AG04450 (cell line): ENCODE measurements at regions not wholly inside any gene's neighbourhood (a gene's known extent, or its start where the extent isn't known, plus 50 kb on each side); places are given as distances from the start of the nearest gene placed in this dataset.

ENCODE experiments used
- CTCF ChIA-PET: fragments of 300-600, 350-600 bp; formaldehyde crosslinking; extraction: SDS; loops from one replicate; lab custom pipeline; 2022; ENCODE audit warnings: antibody characterized with exemption, inconsistent platforms; lab: Charles Lee
- POLR2A ChIA-PET: fragments of 350-600 bp; formaldehyde crosslinking; extraction: SDS; loops from one replicate; lab custom pipeline; 2021; ENCODE audit warnings: antibody characterized with exemption, inconsistent platforms; lab: Yijun Ruan, JAX
- DNase-seq: peaks from one replicate; pipeline ENCODE4 v3.0.0-alpha.2; 2011; ENCODE audit warnings: low read depth, low spot score
- H3K27ac ChIP-seq: one replicate; pipeline ENCODE4 v1.5.1; 2012; ENCODE audit warnings: low read depth, low read length, control low read depth
- H3K27me3 ChIP-seq: one replicate; pipeline ENCODE4 v1.6.0; 2012; ENCODE audit warnings: low read length; ENCODE audit not compliant: control insufficient read depth, insufficient read depth
- H3K4me3 ChIP-seq: 2 replicates; pipeline ENCODE4 v1.5.1; 2011; ENCODE audit warnings: mild to moderate bottlenecking, low read depth, low read length, control low read depth
- H3K9me3 ChIP-seq: 2 replicates; pipeline ENCODE4 v1.5.1; 2012; ENCODE audit warnings: low read length; ENCODE audit not compliant: control insufficient read depth, insufficient read depth
- TF ChIP-seq, protein P1 (sequence below): IDR thresholded peaks from 2 replicates; pipeline ENCODE4 v1.5.1; 2011; ENCODE audit warnings: low read depth, low read length, control low read depth, inconsistent platforms

DNA sequence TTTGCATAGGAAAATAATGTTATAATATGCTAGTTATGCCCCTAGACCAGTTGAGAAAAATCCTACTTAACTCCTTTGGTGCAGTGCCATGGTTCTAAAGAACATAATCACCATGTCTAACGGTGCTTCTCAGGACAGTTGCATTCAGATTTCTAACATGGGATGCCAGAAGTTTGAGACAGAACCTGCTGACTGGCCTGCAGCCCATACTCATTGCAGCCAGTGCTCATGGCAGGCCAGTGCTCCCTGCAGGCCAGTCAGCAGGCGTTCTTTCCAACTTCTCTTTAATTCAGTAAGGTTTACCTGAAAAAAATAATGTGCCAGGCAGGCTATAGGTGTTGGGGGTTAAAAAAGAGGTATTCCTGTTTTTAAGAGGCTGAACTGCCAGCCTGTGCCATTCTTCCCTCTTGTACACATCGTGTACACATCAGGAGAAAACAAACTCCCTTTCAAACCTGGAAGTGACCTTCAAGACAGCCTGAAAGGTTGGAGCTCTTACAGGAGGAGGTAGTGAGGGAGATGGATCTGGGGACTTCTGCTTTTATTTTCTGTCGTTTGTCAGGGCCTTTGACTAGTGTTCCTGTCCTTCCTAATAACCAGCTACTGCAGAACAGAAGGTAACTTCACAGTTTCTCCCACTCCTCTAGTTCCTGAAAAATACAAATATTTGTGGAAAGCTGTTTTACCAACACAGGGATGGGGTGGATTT is 146.0 kb upstream of the MAGI3 start:
- H3K4me3 ChIP-seq = no peak overlapping the region
- ChIA-PET POLR2A (no interaction called here), CTCF (no interaction called here)
- TF ChIP-seq, protein P1, sequence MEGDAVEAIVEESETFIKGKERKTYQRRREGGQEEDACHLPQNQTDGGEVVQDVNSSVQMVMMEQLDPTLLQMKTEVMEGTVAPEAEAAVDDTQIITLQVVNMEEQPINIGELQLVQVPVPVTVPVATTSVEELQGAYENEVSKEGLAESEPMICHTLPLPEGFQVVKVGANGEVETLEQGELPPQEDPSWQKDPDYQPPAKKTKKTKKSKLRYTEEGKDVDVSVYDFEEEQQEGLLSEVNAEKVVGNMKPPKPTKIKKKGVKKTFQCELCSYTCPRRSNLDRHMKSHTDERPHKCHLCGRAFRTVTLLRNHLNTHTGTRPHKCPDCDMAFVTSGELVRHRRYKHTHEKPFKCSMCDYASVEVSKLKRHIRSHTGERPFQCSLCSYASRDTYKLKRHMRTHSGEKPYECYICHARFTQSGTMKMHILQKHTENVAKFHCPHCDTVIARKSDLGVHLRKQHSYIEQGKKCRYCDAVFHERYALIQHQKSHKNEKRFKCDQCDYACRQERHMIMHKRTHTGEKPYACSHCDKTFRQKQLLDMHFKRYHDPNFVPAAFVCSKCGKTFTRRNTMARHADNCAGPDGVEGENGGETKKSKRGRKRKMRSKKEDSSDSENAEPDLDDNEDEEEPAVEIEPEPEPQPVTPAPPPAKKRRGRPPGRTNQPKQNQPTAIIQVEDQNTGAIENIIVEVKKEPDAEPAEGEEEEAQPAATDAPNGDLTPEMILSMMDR = no peak
- DNase-seq = no peak
- no peaks in the 10 kb centered on the region for H3K9me3 ChIP-seq
- H3K27ac ChIP-seq = no peak overlapping the region
- peaks cover 6% of the 10 kb centered on the region for H3K27me3 ChIP-seq

DNA sequence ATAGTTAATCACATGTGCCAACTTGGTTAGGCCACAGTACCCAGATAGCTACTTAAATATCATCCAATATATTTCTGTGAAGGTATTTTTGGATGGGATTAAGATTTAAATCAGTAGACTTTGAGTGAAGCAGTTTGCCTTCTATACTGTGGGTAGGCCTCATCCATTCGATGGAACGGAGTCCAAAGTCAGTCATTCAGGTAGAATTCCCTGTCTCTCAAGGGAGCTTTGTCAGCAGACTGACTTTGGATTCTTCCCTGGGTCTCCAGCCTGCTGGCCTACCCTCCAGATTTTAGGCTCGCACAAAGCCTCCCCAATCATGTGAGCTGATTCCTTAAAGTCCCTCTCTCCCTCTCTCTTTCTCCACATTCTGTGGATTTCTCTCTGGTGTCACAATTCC is 145.1 kb upstream of the MAGI3 start:
- DNase-seq = no peak
- ChIA-PET CTCF (no interaction called here), POLR2A (no interaction called here)
- Histone ChIP-seq H3K27ac (no peak overlapping the region), H3K9me3 (no peaks in the 10 kb centered on the region), H3K4me3 (no peak overlapping the region), H3K27me3 (peaks cover 10% of the 10 kb centered on the region)
- TF ChIP-seq, protein P1 = no peak

DNA sequence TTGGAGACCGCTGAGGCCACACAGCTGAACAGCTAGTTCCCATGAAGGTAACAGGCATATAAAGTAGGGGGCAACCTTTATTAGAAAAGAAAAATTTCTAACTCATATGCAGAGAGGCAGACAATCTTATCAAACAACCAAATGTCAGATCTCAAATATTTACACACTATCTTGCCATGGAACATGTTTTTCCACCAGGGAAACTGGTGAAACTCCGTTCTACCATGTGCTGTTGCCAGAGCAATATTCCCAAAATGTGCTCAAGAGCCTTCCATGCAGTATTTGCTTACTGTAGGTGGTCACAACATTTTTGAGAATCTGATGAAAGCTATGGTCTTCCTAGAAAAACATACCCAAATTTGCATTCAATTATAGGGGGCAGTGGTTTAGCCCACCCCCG is 143.4 kb upstream of the MAGI3 start:
- Histone ChIP-seq H3K27ac (no peak overlapping the region), H3K4me3 (no peak overlapping the region), H3K27me3 (peaks cover 10% of the 10 kb centered on the region), H3K9me3 (no peaks in the 10 kb centered on the region)
- TF ChIP-seq, protein P1 = no peak
- ChIA-PET CTCF (no interaction called here), POLR2A (no interaction called here)
- DNase-seq = no peak

DNA sequence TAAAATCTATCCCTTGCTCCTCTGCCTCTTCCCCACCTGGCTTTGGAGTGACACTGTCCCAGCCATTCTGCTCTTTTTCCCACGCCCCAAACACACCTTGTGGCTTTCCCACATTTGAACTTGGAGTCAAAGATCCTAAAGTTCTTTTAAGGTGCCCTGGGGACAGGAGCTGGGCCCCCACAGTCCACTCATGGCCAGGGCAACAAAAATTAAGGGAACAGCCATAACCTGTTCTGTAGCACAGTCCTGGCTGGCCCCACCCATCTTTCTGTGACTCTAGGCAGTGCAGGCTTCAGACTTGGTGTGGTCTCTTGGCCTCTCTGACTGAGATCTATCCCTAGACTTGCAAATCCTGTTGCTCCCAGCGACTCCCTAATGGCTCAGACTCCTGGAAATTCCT is 143.0 kb upstream of the MAGI3 start:
- H3K4me3 ChIP-seq = no peak overlapping the region
- CTCF ChIA-PET = no interaction called here
- H3K27ac ChIP-seq = no peak overlapping the region
- H3K27me3 ChIP-seq = peaks cover 10% of the 10 kb centered on the region
- POLR2A ChIA-PET = no interaction called here
- TF ChIP-seq, protein P1 = no peak
- no peak for DNase-seq
- no peaks in the 10 kb centered on the region for H3K9me3 ChIP-seq

DNA sequence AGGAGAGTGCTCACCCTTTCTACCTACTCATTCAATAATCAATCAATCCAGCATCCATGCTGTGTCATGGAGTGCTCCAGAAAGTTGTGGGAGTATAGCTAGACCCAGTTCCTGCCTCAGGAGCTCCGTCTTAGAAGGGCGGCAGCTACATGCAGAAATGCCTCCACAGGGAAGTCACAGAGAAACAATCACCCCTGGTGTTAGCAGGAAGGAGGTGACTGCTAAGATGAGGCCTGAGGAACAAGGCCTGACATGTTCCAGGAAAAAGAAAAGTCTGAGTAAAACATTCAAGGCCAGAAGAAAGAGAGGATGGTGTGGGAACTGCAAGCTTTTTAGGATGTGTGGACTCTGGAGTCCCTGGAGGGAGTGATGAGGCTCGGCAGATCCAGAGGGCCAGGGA is 142.5 kb upstream of the MAGI3 start:
- no peak for DNase-seq
- ChIA-PET CTCF (no interaction called here), POLR2A (no interaction called here)
- H3K27me3 ChIP-seq = peaks cover 13% of the 10 kb centered on the region
- no peak overlapping the region for H3K27ac ChIP-seq
- no peak overlapping the region for H3K4me3 ChIP-seq
- TF ChIP-seq, protein P1 = no peak
- H3K9me3 ChIP-seq = no peaks in the 10 kb centered on the region
